GM13976 (cell line): ENCODE measurements at regions not wholly inside any gene's neighbourhood (a gene's known extent, or its start where the extent isn't known, plus 50 kb on each side); places are given as distances from the start of the nearest gene placed in this dataset.

Source experiments
- DNase-seq: peaks from one replicate; pipeline ENCODE4 v3.0.0; 2012; ENCODE audit warnings: low spot score
- CTCF ChIP-seq: IDR thresholded peaks from 2 replicates; pipeline ENCODE4 v1.5.1; 2012; ENCODE audit warnings: borderline replicate concordance, mild to moderate bottlenecking; ENCODE audit not compliant: insufficient read depth; ENCODE audit errors: extremely low read depth, missing control alignments, control extremely low read depth
- in situ Hi-C: fragments of 300-500 bp; cut with MboI; formaldehyde crosslinking; loops from one replicate; pipeline ENCODE4 v1.12.0; 2022; ENCODE audit warnings: low sequenced_read_pairs, mixed read lengths, inconsistent platforms; ENCODE audit not compliant: unreplicated experiment

GRCh38 chr3:38984731-38985130, 67.0 kb downstream of the SCN11A start:
- DNase-seq: no peak
- in situ Hi-C loops: no loop called here
- TF ChIP-seq CTCF: no peak

GRCh38 chr3:38984110-38984509, 67.6 kb downstream of the SCN11A start:
- in situ Hi-C loops: no loop called here
- no peak for DNase-seq

GRCh38 chr3:38980938-38981337, 70.8 kb downstream of the SCN11A start:
- DNase-seq: no peak
- in situ Hi-C loops: no loop called here
- no peak for TF ChIP-seq CTCF

More at GRCh38 chr3:38984110-38984509, 67.6 kb downstream of the SCN11A start:
- no peak for TF ChIP-seq CTCF

GRCh38 chr3:38978729-38979128, 73.0 kb downstream of the SCN11A start:
- TF ChIP-seq CTCF: no peak
- in situ Hi-C loops: no loop called here
- DNase-seq: no peak

- in situ Hi-C loops: no loop called here
- TF ChIP-seq CTCF: no peak
- no peak for DNase-seq
Measured at GRCh38 chr3:38970851-38971638, 80.7 kb downstream of the SCN11A start.

- DNase-seq: no peak
- no peak for TF ChIP-seq CTCF
- in situ Hi-C loops: no loop called here
Measured at GRCh38 chr3:38969317-38970235, 82.2 kb downstream of the SCN11A start.
